DMS 273 (cell line): ENCODE measurements at regions not wholly inside any gene's neighbourhood (a gene's known extent, or its start where the extent isn't known, plus 50 kb on each side); places are given as distances from the start of the nearest gene placed in this dataset.
A peak's percentile ranks its signal among the peaks of the same experiment; 100 is the strongest.

Experiments
- DNase-seq: peaks from one replicate; lab custom pipeline; 2025; ENCODE audit not compliant: unreplicated experiment; lab: John Stamatoyannopoulos, UW

DNA sequence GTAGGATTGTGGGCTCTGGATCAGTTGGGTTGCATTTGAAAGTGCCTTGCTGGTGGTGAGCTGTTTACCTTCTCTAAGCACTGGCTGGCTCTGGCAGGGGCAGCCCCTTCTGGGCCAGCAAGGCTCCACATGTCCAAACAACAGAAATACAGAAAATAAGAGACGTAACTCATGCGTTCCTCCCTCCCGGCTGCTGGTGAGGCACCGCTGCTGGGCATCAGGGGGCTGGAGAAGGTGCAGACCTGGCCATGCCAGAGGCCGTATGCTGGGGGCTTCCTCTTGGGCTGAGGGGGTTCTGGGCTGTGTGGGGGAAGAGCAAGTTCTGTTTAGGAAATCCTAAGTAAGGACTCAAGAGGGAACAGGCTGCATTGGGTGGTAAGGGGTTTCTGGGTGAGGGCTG, 140.6 kb downstream of the URI1 start:
- DNase-seq: no peak

DNA sequence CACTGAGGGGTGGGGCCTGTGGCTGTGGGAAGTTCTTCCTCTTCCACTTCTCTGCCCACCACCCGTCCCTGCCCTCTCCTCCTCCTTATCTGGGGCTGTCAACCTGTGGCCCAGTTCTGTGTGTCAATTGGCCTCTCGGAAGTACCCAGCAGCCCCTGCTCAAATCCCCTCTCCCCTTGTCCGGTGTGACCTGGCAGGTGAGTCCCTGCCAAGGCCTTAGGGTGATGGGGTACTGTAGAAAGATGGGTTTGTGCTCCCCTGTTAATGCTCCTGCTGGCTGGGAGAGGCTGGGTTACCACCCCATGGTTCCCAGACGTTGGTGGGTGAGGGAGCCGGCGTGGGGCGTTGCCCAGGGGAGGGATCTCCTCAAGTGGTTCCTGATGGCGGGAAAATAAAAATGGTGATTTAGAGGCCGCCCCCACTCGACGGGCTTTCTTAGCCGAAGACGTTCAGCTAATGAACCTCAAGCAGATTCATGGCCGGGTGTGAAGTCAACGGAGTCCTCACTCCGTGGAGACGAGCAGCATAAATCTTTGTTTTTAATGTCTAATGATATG, 141.2 kb downstream of the URI1 start:
- DNase-seq: no peak

DNA sequence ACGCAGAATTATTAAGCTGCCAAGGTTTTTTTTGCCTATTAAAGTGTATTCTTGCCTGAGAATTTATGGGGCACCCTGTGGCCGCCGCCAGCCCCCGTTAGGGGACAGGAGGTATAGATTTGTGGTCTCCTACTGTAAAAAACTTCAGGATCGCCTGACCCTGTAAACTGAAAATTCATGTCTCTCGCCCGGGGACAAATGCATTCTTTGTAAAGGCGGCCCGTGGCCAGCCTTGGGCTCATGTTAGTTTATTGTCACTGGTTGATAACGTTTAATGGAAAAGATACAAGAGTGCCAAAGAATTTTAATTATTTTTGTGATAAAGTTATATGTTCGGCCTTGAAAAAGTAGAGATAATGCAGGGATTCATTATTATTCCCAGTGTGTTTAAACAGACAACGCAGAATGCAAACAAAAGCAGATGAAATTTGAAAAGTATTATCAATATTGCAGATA, 141.7 kb downstream of the URI1 start:
- no peak for DNase-seq

DNA sequence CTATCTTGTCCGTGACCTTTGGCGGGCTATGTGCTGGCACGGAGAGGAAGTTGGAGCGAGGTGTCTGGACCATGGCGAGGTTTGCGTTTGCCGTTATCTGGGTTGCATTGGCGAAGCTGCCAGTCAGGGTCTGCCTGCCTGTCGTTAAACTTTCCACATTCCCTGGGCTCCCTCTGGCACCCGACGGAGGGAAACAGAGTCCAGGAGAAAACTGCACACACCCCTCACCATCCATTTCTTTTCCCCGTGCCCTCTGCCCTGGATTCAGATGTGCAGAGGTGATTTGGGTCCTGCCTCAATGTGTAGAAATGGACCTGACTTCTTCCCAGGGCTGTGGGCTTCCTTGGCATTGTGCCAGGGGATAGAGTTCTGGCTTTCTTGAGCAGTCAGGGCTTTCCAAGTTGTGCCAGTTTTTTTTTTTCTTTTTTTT, 142.4 kb downstream of the URI1 start:
- peak; percentile 11 for DNase-seq

DNA sequence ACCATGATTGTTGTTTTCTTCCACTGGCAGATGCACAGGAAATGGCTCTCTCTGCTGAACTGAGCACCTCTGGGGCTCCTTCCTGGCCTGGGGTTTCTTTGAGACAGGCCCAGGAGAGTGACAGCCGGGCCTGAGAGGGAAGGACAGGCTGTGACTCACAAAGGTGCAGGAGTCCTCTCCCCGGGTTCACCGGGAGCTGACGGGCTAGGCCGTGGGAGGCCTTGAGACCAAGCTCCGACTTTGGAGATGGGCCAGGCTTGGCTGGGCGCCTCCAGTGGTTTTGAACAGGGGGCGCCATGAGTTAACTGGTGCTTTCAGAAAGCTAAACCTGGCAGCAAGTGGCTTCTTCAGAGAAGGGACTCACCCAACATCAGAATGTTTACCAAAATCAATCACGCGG, 143.4 kb downstream of the URI1 start:
- DNase-seq: peak; percentile 77

DNA sequence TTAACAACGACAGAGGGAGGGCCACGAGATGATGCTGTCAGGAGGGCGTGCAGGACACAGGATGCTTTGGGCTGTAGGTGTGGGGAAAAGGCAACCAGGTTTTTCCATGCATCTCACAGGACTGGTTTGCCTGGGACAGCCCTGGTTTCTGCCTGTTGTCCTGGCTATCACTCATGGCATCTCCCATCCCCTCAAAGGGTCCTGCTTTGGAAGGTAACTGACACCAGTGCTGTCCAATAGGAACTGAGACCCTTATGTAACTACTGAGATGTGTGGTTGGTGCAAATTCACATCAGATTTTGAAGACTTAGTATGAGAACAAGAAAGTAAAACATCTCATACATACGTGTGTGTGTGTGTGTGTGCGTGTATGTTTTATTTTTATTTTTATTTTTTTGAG, 144.2 kb downstream of the URI1 start:
- DNase-seq: no peak

DNA sequence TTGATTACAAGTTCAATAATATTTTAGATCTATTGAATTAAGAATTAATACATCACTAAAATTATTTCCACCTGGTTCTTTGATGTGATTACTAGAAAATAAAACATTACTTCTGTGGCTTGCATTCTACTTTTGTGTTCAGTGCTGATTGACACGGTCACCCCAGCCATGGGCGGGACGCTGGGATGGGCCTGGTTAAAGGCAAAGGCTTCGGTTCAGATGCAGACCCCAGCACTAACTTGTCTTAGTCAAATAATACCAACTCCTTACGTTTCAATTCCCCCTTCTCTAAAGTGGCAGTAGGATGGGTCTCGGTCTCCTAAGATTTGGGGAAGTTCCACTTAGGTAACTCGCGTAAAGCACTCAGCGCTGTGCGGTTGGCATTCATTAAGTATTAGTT, 144.9 kb downstream of the URI1 start:
- no peak for DNase-seq

DNA sequence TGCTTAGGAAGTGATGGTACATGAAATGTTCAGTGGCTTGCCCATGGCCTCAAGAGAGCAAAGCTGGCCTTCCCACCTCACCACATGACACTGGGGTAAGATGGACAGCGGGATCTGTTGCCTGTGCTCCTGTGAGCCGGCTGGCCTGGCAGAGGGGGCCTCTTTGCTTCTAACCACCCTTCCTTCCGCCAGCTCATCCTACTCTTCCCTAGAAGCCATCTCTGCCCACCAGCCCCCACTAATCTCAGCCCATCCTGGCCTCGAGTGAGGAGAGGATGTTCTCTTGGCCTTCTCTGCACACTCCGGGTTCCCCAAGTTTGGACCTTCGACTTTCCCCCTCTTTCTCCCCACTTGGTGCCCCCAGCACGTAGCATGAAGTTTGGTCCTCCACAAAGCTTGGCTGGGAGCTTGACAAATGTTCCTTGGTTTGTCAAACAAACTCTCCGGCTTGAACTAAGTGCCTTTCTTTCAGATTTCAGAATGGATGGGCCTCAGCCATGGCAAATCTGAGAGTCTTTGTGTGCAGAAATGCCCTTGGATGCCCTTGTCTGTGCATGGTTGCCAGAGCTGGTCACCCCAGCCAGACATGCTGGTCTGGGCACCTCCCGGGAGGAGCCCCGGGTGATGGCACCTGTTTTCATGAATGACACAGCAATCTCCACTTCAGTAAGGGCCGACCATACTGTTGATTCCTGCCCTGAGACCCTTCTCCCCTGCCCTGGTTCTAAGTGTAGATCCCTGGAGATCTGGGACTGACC, 145.5 kb downstream of the URI1 start:
- DNase-seq: no peak

DNA sequence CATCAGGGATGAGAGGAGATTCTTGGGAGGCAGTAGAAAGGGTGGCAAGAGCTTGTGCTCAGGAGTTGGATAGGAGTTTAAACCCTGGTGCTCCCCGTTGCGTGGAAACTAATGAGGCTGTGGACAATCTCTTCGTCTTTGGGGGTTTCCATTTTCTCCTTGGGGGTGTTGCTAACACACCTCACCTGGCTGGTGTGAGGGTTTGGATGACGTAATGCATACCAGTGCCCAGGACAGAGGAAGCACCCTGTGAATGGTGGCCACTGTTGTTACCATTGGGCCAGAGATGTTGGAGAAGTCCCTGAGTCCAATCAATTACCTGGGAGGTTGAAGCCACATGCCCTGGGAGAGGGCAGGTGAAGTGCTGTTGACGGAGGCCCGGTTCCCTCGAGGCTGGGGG, 146.5 kb downstream of the URI1 start:
- DNase-seq: no peak

DNA sequence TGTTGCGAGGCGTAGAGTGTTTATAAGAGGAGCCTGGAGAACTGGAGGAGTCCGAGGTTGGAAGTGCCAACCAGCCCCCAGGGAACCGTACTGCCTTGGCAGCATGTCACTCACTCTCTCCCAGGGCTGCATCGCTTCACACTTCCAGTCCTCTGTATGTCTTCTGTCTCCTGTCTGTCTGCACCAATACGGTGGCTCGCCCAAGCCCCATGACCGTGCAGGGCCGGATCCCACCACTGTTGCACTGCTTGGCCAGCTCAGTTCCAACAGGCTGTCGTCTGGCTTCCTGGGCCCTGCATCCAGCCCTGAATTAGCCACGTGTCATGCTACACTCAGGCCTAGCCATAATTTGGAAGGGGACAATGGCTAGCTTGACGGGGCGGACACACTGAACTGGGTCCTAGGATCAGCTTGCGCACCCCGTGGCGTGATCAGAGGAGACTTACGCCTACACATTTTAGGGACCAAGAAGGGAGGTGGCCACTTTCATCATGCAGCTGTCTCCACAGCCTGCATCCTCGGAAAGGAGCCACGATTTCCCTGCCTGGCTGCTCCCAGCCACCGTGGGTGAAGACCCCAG, 147.1 kb downstream of the URI1 start:
- DNase-seq: no peak

DNA sequence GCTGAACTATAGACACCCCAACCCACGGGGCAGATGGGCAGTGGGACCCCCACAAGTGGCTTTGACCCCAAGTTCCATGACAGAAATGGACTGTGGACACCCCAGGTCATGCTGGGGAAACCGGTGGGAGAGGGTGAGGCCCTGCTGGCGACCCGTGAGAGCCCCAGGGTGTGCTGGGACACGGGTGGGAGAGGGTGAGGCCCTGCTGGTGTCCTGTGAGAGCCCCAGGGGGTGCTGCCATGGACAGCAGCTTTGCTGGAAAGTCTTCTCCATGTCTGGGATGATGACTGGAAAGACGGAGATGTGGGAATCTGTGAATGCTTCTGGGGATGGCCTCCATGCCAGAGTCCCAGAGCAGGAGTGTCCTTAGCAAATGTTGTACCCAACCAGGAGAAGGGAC, 148.4 kb downstream of the URI1 start:
- DNase-seq: no peak

DNA sequence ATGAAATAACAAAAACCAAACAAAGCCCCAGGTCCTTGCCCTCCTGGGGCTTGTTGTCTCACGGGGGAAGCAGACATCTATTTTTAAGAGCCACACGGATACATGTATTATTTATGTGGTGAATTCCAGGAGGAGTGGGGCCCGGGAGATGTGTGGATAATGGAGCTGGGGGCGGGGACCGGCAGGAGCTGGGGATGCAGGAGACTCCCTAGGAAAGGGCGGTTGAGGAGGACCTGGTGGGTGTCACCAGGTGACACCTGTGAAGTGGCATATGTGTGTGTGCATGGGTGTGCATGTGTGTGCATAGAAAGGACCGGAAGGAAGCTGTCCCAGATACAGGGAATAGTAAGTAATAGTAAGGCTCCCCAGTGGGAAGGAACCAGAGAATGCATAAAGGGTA, 148.9 kb downstream of the URI1 start:
- DNase-seq: no peak

DNA sequence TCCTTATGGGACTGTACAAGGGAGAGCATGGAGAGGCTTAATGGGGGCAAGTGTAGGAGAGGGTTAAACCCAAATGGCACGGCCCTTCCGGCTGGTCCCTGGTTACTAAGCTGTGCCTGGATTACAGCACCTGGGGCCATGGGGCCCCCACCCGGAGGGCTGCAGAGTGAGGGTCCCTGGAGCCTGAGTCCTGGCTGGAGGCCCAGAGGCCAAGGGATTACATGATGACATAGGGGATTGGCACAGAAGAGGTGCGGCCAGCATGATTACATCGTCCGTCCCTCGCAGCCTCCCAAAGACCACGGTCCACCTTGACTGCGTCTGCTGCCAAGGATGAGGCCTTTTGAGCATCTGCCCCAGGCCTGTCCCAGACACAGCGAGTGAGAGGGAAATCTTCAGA, 149.4 kb downstream of the URI1 start:
- no peak for DNase-seq

DNA sequence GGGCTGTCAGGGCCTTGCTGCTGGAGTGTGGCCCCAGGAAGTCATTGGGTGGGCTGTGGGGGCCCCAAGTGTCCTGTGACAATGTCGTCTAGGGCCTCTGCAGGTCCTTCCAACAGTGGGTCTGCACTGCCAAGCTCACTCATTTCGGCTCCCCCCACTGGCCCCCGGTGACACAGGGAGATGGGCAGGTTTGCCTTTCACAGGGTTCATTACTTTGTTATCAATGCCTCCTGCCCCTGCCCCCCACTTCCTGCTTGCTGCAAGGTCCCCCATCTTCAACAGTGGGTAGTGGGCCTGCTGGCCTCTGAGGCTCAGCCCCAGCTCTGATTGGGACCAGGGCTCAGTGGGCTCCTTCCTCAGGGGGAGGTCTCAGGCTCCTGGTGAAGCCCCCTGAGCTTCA, 149.8 kb downstream of the URI1 start:
- DNase-seq: no peak

DNA sequence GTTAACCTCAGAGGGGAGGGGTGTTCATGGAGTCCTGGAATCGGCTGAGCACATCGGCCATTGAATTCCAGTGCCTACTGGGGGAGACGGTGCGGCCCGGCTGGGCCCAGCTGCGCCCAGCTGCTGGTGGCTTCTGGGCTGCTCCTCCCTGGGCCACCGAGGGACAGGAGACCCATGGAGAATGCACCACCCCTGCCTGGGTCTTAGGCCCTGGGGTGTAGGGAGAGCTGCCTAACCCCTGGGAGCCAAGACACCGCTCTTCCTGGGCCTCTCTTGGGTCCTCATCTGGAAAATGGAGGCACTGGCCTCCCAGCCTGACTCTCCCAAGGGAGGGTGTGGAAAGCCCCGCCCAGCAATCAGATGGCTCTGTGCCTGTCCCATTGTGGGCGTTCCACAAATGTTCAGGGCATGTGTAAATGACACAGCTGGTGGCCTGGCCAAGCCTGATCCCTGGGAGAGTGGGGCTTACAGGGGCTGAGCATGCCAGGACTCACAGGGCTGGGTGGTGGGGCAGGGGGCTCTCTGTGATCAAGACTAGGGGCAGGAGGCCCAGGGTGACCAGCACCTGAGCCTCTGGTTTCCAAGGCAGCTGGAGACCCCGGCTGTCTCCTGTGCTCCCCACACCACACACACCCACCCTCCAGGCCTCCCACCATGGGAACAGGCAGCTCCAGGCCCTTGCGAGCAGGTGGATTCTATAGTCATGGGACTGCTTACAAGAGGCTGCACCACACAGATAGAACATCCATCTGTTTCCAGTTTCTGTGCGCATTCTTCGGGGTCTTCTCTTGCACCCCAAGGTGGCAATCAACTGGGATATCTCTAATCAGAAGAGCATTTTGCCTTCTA, 150.9 kb downstream of the URI1 start:
- DNase-seq: no peak

DNA sequence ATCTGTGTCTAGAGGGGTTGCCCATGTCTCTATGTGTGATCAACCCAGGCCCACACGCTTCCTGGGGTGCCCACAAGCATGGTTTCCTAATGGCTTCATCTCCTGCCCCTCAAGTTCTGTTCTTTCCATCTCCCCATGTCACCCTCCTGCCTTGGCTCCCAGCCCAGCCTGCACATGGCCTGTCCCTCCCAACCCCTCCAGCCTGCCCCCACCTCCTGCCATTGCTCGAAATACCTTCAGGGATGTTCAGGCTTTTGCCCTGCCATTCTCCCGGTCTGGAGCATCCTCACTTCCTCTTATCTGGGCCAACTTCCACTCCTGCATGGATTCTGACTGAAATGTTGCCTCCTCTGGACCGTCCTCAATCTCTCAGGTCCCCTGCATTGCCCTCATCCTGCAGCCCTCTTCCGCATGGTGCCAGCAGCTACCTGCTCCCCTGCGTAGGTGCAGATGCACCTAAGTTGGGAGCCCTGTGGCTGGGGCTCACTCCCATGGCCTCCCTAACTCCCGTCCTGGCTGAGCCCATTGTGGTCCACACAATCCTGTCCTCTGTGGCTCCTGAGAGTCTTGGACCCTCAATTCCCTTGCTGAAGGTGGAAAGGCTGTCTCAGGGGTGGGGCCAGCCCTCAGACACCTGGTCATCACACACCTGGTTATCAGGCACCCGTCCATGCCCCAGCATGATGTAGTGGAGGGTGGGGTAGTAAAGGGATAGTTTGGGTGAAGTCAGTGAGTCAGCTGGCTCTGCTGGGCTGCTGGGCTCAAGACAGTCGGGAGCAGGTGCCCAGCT, 152.1 kb downstream of the URI1 start:
- no peak for DNase-seq

DNA sequence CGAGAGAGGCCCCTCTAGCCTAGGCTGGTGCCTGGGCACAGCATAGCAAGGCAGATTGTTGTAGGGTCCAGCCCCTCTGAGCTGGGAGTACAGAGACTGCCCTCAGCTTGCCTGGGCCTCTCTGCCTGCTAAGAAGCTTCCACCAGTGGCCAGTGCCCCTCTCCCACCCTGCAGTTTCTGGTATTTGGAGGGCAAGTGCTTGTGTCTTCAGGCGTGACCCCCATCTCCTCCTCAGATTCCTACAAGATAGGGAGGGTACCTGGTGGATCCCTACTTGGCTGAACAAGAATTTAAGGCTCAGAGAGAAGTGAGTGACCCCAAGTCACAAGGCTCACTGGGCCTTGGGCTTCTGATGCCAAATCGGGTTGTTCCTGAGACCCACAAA, 152.7 kb downstream of the URI1 start:
- DNase-seq: no peak

DNA sequence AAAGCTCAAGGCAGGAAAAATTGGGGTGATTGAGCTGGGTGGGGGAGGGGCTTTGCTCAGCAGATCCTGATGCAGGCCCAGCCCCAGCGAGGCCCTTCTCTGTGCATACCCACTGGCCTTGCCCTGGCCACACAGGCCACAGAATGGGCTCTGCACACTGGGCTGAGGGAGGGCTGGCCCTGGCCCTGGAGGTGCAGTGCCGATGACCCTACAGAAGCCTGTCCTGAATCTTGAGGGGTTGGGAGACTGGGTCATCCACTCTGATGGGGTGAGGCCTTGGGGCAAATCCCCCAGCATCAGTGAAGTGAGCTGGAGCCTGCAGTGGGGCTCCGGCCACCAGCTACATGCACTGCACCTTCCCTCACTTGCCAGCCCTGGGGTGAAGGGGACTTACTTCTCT, 153.1 kb downstream of the URI1 start:
- no peak for DNase-seq

DNA sequence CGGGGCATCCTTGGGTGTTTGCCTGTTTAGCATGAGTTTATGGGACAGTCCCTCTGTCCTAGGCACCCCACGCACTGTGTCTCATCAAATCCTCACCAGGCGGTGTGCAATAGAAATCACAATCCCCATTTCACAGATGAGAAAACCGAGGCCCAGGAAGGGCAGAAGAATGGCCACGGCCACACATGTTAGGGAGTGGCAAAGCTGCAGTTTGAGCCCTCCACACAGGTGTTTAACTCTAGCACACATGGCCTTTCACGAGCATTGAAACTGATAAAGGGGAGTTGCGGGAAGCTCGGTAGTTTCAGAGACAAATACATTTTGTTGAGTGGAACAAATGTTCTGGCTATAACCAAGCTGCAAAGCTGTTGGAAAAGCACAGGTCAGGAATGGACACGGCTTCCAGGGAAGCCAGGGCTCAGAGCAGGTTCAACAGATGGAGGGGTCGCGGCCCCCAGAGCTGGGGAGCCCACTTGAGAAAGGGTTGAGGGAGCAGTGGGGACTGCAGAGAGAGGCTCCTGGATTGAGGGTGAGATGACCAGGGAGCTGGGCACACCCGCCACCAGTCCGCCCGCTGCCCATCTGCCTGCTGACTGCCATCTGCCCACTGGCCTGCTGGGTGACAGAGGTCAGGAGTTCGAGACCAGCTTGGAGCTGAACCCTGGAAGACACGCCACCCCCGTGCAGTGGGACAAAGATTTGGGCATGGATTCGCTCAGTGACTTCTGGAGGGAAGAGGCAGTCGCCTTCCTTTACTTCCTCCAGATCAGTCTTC, 154.7 kb downstream of the URI1 start:
- DNase-seq: no peak

DNA sequence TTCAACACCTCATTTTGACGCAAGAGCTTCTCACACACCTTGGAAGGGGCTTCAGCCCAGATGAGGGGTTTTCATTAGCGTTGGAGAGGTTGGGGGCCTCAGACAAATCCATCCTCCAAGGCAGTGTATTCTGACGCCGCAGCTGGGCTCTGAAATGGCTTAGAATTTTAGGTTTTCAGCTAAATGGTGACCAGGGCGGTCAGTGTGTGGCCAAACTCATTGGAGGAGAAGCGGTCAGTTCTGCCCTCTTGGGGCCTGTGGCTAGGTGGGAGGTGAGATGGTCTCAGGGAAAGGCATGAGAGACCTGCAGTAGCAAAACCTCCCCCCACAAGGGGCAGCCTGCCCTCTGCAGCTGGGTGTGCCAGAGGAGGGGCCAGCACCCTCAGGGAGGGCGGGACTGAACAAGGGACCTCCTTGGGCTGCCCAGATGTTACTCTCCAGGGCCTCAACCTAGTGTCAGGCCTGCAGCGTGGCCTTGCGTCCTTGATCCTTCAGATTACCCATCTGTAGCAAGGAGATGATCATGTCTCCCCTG, 155.8 kb downstream of the URI1 start:
- no peak for DNase-seq
